MM.1S (cell line): ENCODE measurements at regions not wholly inside any gene's neighbourhood (a gene's known extent, or its start where the extent isn't known, plus 50 kb on each side); places are given as distances from the start of the nearest gene placed in this dataset.

Experiments used
- DNase-seq: peaks from one replicate; pipeline ENCODE4 v3.0.0-alpha.2; 2015
- H2AFZ ChIP-seq: fragments of 300-600 bp; sonication (generic); 2 replicates; pipeline ENCODE4 v1.6.0; 2016; ENCODE audit warnings: antibody characterized with exemption, low read length
- H3F3A ChIP-seq: fragments of 300-600 bp; sonication (generic); 2 replicates; pipeline ENCODE4 v1.6.1; 2016; ENCODE audit warnings: mild to moderate bottlenecking, antibody characterized with exemption, low read length, moderate library complexity, mixed read lengths; ENCODE audit not compliant: insufficient read depth
- H3K27ac ChIP-seq: fragments of 300-600 bp; sonication (generic); 2 replicates; pipeline ENCODE4 v1.5.1; 2016; ENCODE audit warnings: mild to moderate bottlenecking, low read length
- H3K27me3 ChIP-seq: fragments of 300-600 bp; sonication (generic); replicated peaks from 2 replicates; pipeline ENCODE4 v1.6.0; 2016; ENCODE audit warnings: low read length; ENCODE audit not compliant: insufficient read depth
- H3K36me3 ChIP-seq: fragments of 300-600 bp; sonication (generic); replicated peaks from 2 replicates; pipeline ENCODE4 v1.6.1; 2016; ENCODE audit warnings: mild to moderate bottlenecking, low read length, mixed read lengths; ENCODE audit not compliant: insufficient read depth
- H3K4me1 ChIP-seq: fragments of 300-600 bp; sonication (generic); 2 replicates; pipeline ENCODE4 v1.6.1; 2016; ENCODE audit warnings: low read length, mixed read lengths
- H3K4me2 ChIP-seq: fragments of 300-600 bp; sonication (generic); 2 replicates; pipeline ENCODE4 v1.6.0; 2016; ENCODE audit warnings: low read depth, low read length
- H3K4me3 ChIP-seq: fragments of 300-600 bp; sonication (generic); 2 replicates; pipeline ENCODE4 v1.5.1; 2016; ENCODE audit warnings: low read length, mixed read lengths
- H3K79me2 ChIP-seq: fragments of 300-600 bp; sonication (generic); 2 replicates; pipeline ENCODE4 v1.6.1; 2016; ENCODE audit warnings: mixed run types, low read length, mixed read lengths
- H3K9ac ChIP-seq: fragments of 300-600 bp; sonication (generic); 2 replicates; pipeline ENCODE4 v1.6.1; 2016; ENCODE audit warnings: low read length, mixed read lengths
- H3K9me2 ChIP-seq: fragments of 300-600 bp; sonication (generic); replicated peaks from 2 replicates; pipeline ENCODE4 v1.6.1; 2016; ENCODE audit warnings: mild to moderate bottlenecking, low read length, mixed read lengths; ENCODE audit not compliant: insufficient read depth
- H3K9me3 ChIP-seq: fragments of 300-600 bp; sonication (generic); replicated peaks from 2 replicates; pipeline ENCODE4 v1.6.1; 2016; ENCODE audit warnings: mild to moderate bottlenecking, low read length, mixed read lengths; ENCODE audit not compliant: insufficient read depth
- H4K20me1 ChIP-seq: fragments of 300-600 bp; sonication (generic); 2 replicates; pipeline ENCODE4 v1.6.1; 2016; ENCODE audit warnings: mild to moderate bottlenecking, low read length, moderate library complexity, mixed read lengths; ENCODE audit not compliant: insufficient read depth
- EZH2 ChIP-seq: fragments of 300-600 bp; sonication (generic); optimal IDR thresholded peaks from 2 replicates; pipeline ENCODE3; 2017; ENCODE audit warnings: low read depth, mild to moderate bottlenecking, antibody characterized with exemption, low read length, mixed read lengths
- EZH2phosphoT487 ChIP-seq: fragments of 300-600 bp; sonication (generic); IDR thresholded peaks from 2 replicates; pipeline ENCODE4 v1.6.1; 2018; ENCODE audit warnings: antibody characterized with exemption, low read length
- TF ChIP-seq, protein P1 (sequence below): fragments of 300-600 bp; sonication (generic); IDR thresholded peaks from 2 replicates; pipeline ENCODE4 v1.5.1; 2016; ENCODE audit warnings: antibody characterized with exemption, low read length, mixed read lengths

DNA sequence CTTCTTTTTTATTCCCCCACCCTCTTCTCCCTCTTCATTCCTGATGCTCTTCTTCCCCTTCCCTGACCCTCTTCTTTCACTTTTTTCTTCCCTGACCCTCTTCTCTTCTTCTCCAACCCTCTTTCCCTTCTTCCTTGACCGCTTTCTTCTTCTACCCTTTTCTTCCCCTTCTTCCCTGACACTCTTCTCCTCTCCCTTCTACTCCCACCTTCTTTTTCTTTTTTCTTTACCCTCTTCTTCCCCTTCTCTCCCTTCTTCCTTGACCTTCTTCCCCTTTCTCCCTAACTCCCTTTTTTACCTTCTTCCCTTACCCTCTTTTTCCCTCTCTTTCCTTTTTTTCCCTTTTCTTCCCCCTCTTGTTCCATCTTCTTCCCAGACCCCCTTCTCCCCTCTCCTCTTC, 931.3 kb downstream of the UQCRFS1 start:
- no peak overlapping the region for H3K4me2 ChIP-seq
- no peak for DNase-seq
- H3F3A ChIP-seq = no peaks in the 10 kb centered on the region
- no peak overlapping the region for H2AFZ ChIP-seq
- H3K27ac ChIP-seq = no peak overlapping the region
- H3K4me3 ChIP-seq = no peak overlapping the region
- no peaks in the 10 kb centered on the region for H4K20me1 ChIP-seq
- no peaks in the 10 kb centered on the region for H3K36me3 ChIP-seq
- TF ChIP-seq EZH2 (no peak), EZH2phosphoT487 (no peak)
- TF ChIP-seq, protein P1, sequence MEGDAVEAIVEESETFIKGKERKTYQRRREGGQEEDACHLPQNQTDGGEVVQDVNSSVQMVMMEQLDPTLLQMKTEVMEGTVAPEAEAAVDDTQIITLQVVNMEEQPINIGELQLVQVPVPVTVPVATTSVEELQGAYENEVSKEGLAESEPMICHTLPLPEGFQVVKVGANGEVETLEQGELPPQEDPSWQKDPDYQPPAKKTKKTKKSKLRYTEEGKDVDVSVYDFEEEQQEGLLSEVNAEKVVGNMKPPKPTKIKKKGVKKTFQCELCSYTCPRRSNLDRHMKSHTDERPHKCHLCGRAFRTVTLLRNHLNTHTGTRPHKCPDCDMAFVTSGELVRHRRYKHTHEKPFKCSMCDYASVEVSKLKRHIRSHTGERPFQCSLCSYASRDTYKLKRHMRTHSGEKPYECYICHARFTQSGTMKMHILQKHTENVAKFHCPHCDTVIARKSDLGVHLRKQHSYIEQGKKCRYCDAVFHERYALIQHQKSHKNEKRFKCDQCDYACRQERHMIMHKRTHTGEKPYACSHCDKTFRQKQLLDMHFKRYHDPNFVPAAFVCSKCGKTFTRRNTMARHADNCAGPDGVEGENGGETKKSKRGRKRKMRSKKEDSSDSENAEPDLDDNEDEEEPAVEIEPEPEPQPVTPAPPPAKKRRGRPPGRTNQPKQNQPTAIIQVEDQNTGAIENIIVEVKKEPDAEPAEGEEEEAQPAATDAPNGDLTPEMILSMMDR = no peak
- H3K4me1 ChIP-seq = no peaks in the 10 kb centered on the region
- H3K9me3 ChIP-seq = no peaks in the 10 kb centered on the region
- H3K9me2 ChIP-seq = no peaks in the 10 kb centered on the region
- no peaks in the 10 kb centered on the region; the same call in 1 of the 2 replicates for H3K27me3 ChIP-seq
- no peak overlapping the region for H3K9ac ChIP-seq
- no peaks in the 10 kb centered on the region for H3K79me2 ChIP-seq

DNA sequence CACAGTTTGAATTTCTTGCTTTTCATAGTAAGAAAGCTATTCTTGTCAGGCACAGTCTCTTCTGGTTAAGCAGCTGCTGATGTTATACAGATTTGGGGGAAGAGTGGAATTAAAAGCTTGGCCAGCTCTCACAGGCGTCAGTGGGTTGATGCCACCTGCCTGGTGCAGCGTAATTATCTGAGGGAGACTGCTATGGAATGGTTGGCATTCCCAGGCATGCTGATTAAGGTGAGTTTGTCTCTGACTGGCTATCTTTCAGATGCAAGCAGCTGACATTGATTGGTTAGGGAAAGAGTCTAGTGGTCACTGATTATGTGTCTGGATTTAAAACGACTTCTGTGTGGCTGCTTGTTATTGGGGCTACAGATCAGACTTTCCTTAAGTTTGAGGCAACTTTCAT, 948.4 kb downstream of the UQCRFS1 start:
- Histone ChIP-seq H3F3A (no peaks in the 10 kb centered on the region), H3K79me2 (no peaks in the 10 kb centered on the region), H3K9me3 (no peaks in the 10 kb centered on the region), H4K20me1 (no peaks in the 10 kb centered on the region), H3K9ac (no peak overlapping the region), H3K27ac (no peak overlapping the region), H3K27me3 (no peaks in the 10 kb centered on the region), H3K9me2 (no peaks in the 10 kb centered on the region), H2AFZ (no peak overlapping the region), H3K4me1 (no peaks in the 10 kb centered on the region), H3K4me2 (no peak overlapping the region), H3K4me3 (no peak overlapping the region), H3K36me3 (no peaks in the 10 kb centered on the region)
- TF ChIP-seq, protein P1 = no peak
- TF ChIP-seq EZH2 = no peak
- no peak for TF ChIP-seq EZH2phosphoT487
- no peak for DNase-seq

DNA sequence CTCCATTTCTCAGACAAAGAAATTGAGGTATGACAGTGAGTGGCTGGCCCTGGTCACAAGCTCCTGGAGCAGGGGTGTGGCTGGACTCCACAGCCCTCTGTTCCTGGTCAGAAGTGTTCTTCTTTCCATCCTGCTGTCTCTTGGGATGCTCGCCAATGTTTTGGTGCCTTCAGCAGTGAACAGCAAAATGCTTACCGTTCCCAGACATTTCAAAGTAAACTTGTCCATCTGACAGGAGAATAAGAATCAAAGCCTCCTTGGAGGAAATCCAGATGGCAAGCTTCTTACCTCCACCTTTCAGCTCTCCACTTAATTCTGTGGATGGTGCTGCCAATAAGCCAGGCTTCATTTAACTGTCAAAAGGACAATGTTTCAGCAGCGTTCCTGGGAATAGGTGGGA, 954.1 kb downstream of the UQCRFS1 start:
- H3K4me1 ChIP-seq = no peaks in the 10 kb centered on the region
- H3K4me2 ChIP-seq = no peak overlapping the region
- no peak overlapping the region for H3K9ac ChIP-seq
- no peak overlapping the region for H3K4me3 ChIP-seq
- H3F3A ChIP-seq = no peaks in the 10 kb centered on the region
- H3K27me3 ChIP-seq = no peaks in the 10 kb centered on the region
- H3K9me2 ChIP-seq = no peaks in the 10 kb centered on the region
- no peaks in the 10 kb centered on the region for H4K20me1 ChIP-seq
- no peaks in the 10 kb centered on the region for H3K79me2 ChIP-seq
- no peak overlapping the region for H3K27ac ChIP-seq
- no peaks in the 10 kb centered on the region for H3K36me3 ChIP-seq
- no peak overlapping the region for H2AFZ ChIP-seq
- no peak for DNase-seq
- TF ChIP-seq EZH2phosphoT487 (no peak), EZH2 (no peak)
- TF ChIP-seq, protein P1 = no peak
- no peaks in the 10 kb centered on the region for H3K9me3 ChIP-seq
